ENCODE measurements at regions not wholly inside any gene's neighbourhood (a gene's known extent, or its start where the extent isn't known, plus 50 kb on each side); places are given as distances from the start of the nearest gene placed in this dataset.
A peak's percentile ranks its signal among the peaks of the same experiment; 100 is the strongest.

DNA sequence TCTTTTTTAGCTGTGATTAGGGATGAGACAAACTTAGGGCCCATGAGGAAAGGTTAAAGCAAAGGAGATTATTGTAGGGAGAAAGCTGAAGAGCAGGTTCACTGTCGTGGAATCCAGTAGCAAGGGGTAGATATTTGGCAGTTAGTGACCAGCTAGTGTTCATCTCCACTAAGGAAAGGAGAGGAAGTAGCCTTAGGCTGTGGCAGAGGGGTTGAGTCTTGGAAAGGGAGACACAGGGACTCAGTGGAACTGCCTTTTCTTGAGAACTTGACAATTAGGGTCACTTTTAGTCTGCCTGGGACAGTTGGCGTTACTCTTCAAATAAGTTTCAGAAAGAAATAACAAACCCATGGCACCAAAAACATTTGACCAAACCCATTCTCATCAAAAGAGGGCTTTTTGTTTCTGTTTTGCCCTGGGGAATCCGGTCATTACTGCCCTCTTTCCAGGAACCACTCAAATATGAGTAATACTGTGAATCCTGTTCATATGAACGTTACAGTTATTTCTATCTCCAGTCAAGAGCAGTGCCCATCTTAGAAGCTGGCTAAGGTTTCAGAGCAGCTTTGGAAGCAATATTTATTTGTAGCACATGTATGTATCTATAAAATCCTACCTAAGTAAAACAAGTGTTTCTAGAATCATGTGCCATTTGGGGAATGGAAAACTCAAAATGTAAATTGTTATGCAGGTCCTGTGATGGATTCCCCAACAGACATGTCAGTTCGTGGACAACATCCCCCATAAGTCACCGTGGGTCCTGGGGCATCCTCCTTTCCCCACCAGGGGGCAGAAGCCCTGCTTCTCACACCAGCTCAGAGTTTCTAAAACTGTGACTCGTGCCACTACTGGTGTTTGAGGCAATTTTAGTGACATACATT lies 77.3 kb upstream of the PHLPP1 start:
- no peak overlapping the region for H3K4me3 ChIP-seq (replicated peaks; ENCODE audit: insufficient read depth, low read length)
- no peaks in the 10 kb centered on the region for H3K27me3 ChIP-seq (ENCODE audit: insufficient read depth, poor library complexity, severe bottlenecking)
- no peak overlapping the region for H3K27ac ChIP-seq (replicated peaks)
- DNase-seq (ENCODE audit: low read depth in 1 of 2, low spot score in 1 of 2), result peak; percentile 43 to 78
- TF ChIP-seq SPI1 (IDR thresholded peaks at IDR 0.05; ENCODE audit: borderline replicate concordance, low read depth), result 0 out of 2 replicates have a peak, but pooled peaks have one; percentile 21
- no peak for TF ChIP-seq POLR2AphosphoS5 (IDR thresholded peaks at IDR 0.05; ENCODE audit: low read depth)
- TF ChIP-seq, protein P1, sequence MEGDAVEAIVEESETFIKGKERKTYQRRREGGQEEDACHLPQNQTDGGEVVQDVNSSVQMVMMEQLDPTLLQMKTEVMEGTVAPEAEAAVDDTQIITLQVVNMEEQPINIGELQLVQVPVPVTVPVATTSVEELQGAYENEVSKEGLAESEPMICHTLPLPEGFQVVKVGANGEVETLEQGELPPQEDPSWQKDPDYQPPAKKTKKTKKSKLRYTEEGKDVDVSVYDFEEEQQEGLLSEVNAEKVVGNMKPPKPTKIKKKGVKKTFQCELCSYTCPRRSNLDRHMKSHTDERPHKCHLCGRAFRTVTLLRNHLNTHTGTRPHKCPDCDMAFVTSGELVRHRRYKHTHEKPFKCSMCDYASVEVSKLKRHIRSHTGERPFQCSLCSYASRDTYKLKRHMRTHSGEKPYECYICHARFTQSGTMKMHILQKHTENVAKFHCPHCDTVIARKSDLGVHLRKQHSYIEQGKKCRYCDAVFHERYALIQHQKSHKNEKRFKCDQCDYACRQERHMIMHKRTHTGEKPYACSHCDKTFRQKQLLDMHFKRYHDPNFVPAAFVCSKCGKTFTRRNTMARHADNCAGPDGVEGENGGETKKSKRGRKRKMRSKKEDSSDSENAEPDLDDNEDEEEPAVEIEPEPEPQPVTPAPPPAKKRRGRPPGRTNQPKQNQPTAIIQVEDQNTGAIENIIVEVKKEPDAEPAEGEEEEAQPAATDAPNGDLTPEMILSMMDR (IDR thresholded peaks at IDR 0.05; ENCODE audit: insufficient read depth, low read length), result peak; percentile 98
- TF ChIP-seq GABPA (IDR thresholded peaks at IDR 0.05; ENCODE audit: low read depth), result no peak

DNA sequence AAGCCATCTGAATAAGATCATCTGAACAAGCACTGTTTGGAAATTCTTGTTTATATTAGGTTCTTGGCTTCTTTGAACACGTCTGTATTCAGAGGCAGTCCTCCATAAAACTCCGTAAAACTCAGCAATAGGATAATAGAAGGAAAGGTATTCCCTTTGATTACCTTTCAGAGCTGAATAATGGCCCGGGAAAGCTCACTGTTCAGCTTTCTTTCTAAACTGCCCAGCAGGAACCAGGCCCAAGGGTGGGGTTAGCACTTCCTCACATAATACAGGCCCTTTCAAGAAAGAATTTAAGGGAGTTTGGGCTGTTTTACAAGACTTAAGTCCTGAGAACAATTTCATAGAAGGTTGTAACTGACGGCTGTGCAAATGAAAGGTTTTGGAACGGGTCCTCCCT lies 72.2 kb upstream of the PHLPP1 start:
- H3K27ac ChIP-seq (replicated peaks), result no peak overlapping the region
- no peak overlapping the region for H3K4me3 ChIP-seq (replicated peaks; ENCODE audit: insufficient read depth, low read length)
- TF ChIP-seq POLR2AphosphoS5 (IDR thresholded peaks at IDR 0.05; ENCODE audit: low read depth) (no peak), GABPA (IDR thresholded peaks at IDR 0.05; ENCODE audit: low read depth) (no peak), SPI1 (IDR thresholded peaks at IDR 0.05; ENCODE audit: borderline replicate concordance, low read depth) (no peak)
- TF ChIP-seq, protein P2, sequence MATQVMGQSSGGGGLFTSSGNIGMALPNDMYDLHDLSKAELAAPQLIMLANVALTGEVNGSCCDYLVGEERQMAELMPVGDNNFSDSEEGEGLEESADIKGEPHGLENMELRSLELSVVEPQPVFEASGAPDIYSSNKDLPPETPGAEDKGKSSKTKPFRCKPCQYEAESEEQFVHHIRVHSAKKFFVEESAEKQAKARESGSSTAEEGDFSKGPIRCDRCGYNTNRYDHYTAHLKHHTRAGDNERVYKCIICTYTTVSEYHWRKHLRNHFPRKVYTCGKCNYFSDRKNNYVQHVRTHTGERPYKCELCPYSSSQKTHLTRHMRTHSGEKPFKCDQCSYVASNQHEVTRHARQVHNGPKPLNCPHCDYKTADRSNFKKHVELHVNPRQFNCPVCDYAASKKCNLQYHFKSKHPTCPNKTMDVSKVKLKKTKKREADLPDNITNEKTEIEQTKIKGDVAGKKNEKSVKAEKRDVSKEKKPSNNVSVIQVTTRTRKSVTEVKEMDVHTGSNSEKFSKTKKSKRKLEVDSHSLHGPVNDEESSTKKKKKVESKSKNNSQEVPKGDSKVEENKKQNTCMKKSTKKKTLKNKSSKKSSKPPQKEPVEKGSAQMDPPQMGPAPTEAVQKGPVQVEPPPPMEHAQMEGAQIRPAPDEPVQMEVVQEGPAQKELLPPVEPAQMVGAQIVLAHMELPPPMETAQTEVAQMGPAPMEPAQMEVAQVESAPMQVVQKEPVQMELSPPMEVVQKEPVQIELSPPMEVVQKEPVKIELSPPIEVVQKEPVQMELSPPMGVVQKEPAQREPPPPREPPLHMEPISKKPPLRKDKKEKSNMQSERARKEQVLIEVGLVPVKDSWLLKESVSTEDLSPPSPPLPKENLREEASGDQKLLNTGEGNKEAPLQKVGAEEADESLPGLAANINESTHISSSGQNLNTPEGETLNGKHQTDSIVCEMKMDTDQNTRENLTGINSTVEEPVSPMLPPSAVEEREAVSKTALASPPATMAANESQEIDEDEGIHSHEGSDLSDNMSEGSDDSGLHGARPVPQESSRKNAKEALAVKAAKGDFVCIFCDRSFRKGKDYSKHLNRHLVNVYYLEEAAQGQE (IDR thresholded peaks at IDR 0.05; ENCODE audit: insufficient replicate concordance, low read depth), result no peak
- TF ChIP-seq, protein P1 (IDR thresholded peaks at IDR 0.05; ENCODE audit: insufficient read depth, low read length), result no peak
- DNase-seq (ENCODE audit: low read depth in 1 of 2, low spot score in 1 of 2), result no peak
- no peaks in the 10 kb centered on the region for H3K27me3 ChIP-seq (ENCODE audit: insufficient read depth, poor library complexity, severe bottlenecking)

DNA sequence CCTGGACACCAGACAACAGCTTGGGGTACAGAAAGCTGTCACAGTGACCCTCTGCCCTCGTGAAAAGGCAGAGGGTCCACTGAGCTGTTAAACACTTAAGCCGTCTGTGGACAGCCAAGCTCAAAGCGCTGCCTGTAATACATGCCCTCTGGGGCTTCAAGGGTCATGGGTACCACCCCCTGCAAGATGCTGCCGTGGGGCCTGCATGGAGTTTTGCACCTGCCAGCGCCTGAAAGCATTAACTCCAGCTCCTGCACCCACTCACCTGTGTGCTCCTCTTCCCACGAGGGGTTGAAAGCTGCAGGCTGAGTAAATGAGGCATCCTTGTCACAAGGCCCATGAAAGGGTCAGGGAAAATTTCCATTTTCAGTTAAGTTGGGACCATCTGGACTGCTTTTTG lies 70.6 kb upstream of the PHLPP1 start:
- TF ChIP-seq, protein P1 (IDR thresholded peaks at IDR 0.05; ENCODE audit: insufficient read depth, low read length), result no peak
- TF ChIP-seq POLR2AphosphoS5 (IDR thresholded peaks at IDR 0.05; ENCODE audit: low read depth) (no peak), GABPA (IDR thresholded peaks at IDR 0.05; ENCODE audit: low read depth) (no peak), SPI1 (IDR thresholded peaks at IDR 0.05; ENCODE audit: borderline replicate concordance, low read depth) (no peak)
- TF ChIP-seq, protein P2 (IDR thresholded peaks at IDR 0.05; ENCODE audit: insufficient replicate concordance, low read depth), result no peak
- DNase-seq (ENCODE audit: low read depth in 1 of 2, low spot score in 1 of 2), result no peak
- H3K27ac ChIP-seq (replicated peaks), result no peak overlapping the region
- no peaks in the 10 kb centered on the region for H3K27me3 ChIP-seq (ENCODE audit: insufficient read depth, poor library complexity, severe bottlenecking)
- H3K4me3 ChIP-seq (replicated peaks; ENCODE audit: insufficient read depth, low read length), result no peak overlapping the region

Measured in HL-60 (cell line).